Endodermal cell (in vitro differentiated cells): ENCODE measurements at regions not wholly inside any gene's neighbourhood (a gene's known extent, or its start where the extent isn't known, plus 50 kb on each side); places are given as distances from the start of the nearest gene placed in this dataset.

Source experiments
- DNase-seq: peaks from one replicate; pipeline ENCODE4 v3.0.0-alpha.2; 2017
- H3K27ac ChIP-seq: 2 replicates; pipeline ENCODE4 v1.5.1; 2013; ENCODE audit warnings: mild to moderate bottlenecking, low read depth, low read length, moderate library complexity
- H3K27me3 ChIP-seq: 2 replicates; pipeline ENCODE4 v1.6.1; 2013; ENCODE audit warnings: mild to moderate bottlenecking, low read length, moderate library complexity; ENCODE audit not compliant: insufficient read depth, control insufficient read depth, poor library complexity, severe bottlenecking
- H3K36me3 ChIP-seq: 2 replicates; pipeline ENCODE4 v1.7.0; 2013; ENCODE audit warnings: mild to moderate bottlenecking, low read length, moderate library complexity; ENCODE audit not compliant: control insufficient read depth, insufficient read depth
- H3K4me1 ChIP-seq: one replicate; pipeline ENCODE4 v1.7.0; 2013; ENCODE audit warnings: low read length; ENCODE audit not compliant: control insufficient read depth, insufficient read depth
- H3K4me3 ChIP-seq: 2 replicates; pipeline ENCODE4 v1.5.1; 2013; ENCODE audit warnings: mild to moderate bottlenecking, low read length, moderate library complexity
- H3K9ac ChIP-seq: 2 replicates; pipeline ENCODE4 v1.6.1; 2013; ENCODE audit warnings: mild to moderate bottlenecking, low read length, moderate library complexity; ENCODE audit not compliant: poor library complexity, severe bottlenecking; ENCODE audit errors: extremely low read depth
- H3K9me3 ChIP-seq: 2 replicates; pipeline ENCODE4 v1.6.1; 2013; ENCODE audit warnings: mild to moderate bottlenecking, low read length, moderate library complexity; ENCODE audit not compliant: control insufficient read depth
- H3K27ac Mint-ChIP-seq: 2 replicates; pipeline ENCODE4 v1.8.0; 2020; ENCODE audit warnings: mixed read lengths
- H3K27me3 Mint-ChIP-seq: 2 replicates; pipeline ENCODE4 v1.8.0; 2021; ENCODE audit warnings: mild to moderate bottlenecking, mixed read lengths; ENCODE audit not compliant: insufficient read depth
- H3K36me3 Mint-ChIP-seq: 2 replicates; pipeline ENCODE4 v1.8.0; 2020; ENCODE audit warnings: low read depth, mixed read lengths
- H3K4me1 Mint-ChIP-seq: 2 replicates; pipeline ENCODE4 v1.8.0; 2020; ENCODE audit warnings: mixed read lengths
- H3K4me3 Mint-ChIP-seq: 2 replicates; pipeline ENCODE4 v1.8.0; 2020; ENCODE audit warnings: mild to moderate bottlenecking, moderate library complexity, mixed read lengths
- H3K9me3 Mint-ChIP-seq: 2 replicates; pipeline ENCODE4 v1.8.0; 2020; ENCODE audit warnings: mild to moderate bottlenecking, mixed read lengths
- CTCF ChIP-seq: fragments of 200-600 bp; sonication (generic); conservative IDR thresholded peaks from 2 replicates; pipeline ENCODE4 v1.5.0; 2021; ENCODE audit warnings: antibody characterized with exemption, mild to moderate bottlenecking
- WGBS, 2 experiments: methylation state at CpG; one replicate each; pipeline versions ENCODE4 v1.1.5 to v1.1.7; 2013; ENCODE audit warnings: missing lambda C conversion rate in 2 of 2, mixed read lengths in 1 of 2; ENCODE audit not compliant: insufficient coverage in 1 of 2, insufficient read length in 1 of 2; 5-methylcytosine and 5-hydroxymethylcytosine counted together

- peaks cover 8% of the 10 kb centered on the region for H3K4me1 Mint-ChIP-seq
- no peaks in the 10 kb centered on the region for H3K9me3 Mint-ChIP-seq
These were observed 596.9 kb upstream of the ARPP21 start for GRCh38 chr3:35042210-35042991.

GRCh38 chr3:35043040-35043439, 596.3 kb upstream of the ARPP21 start:
- no peak for DNase-seq
- Histone ChIP-seq H3K9ac (no peak overlapping the region), H3K27me3 (no peaks in the 10 kb centered on the region), H3K36me3 (no peaks in the 10 kb centered on the region), H3K9me3 (no peaks in the 10 kb centered on the region), H3K4me1 (no peaks in the 10 kb centered on the region), H3K4me3 (no peak overlapping the region), H3K27ac (no peak overlapping the region)
- no peak overlapping the region for H3K4me3 Mint-ChIP-seq
- no peaks in the 10 kb centered on the region for H3K9me3 Mint-ChIP-seq
- 95% methylated on average over 2 of the region's 2 CpGs; no CpG with 5 or more reads in 1 of the 2 experiments for WGBS, 2 experiments
- H3K36me3 Mint-ChIP-seq, result no peaks in the 10 kb centered on the region
- H3K27ac Mint-ChIP-seq, result no peak overlapping the region
- TF ChIP-seq CTCF, result no peak
- no peaks in the 10 kb centered on the region for H3K27me3 Mint-ChIP-seq
- peaks cover 8% of the 10 kb centered on the region for H3K4me1 Mint-ChIP-seq

More at GRCh38 chr3:35042210-35042991, 596.9 kb upstream of the ARPP21 start:
- DNase-seq, result no peak
- no peak for TF ChIP-seq CTCF
- 94 to 100% methylated on average over 1 to 2 of the region's 2 CpGs for WGBS, 2 experiments
- Mint-ChIP-seq H3K36me3 (no peaks in the 10 kb centered on the region), H3K27ac (no peak overlapping the region), H3K27me3 (no peaks in the 10 kb centered on the region), H3K4me3 (no peak overlapping the region)
- Histone ChIP-seq H3K9ac (no peak overlapping the region), H3K9me3 (no peaks in the 10 kb centered on the region), H3K27ac (no peak overlapping the region), H3K4me3 (no peak overlapping the region), H3K27me3 (no peaks in the 10 kb centered on the region), H3K4me1 (no peaks in the 10 kb centered on the region), H3K36me3 (no peaks in the 10 kb centered on the region)

GRCh38 chr3:35044190-35044589, 595.1 kb upstream of the ARPP21 start:
- DNase-seq, result no peak
- Histone ChIP-seq H3K36me3 (no peaks in the 10 kb centered on the region), H3K4me3 (no peak overlapping the region), H3K4me1 (no peaks in the 10 kb centered on the region), H3K27ac (no peak overlapping the region), H3K27me3 (no peaks in the 10 kb centered on the region), H3K9me3 (no peaks in the 10 kb centered on the region), H3K9ac (no peak overlapping the region)
- no peak for TF ChIP-seq CTCF
- Mint-ChIP-seq H3K27ac (no peak overlapping the region), H3K27me3 (no peaks in the 10 kb centered on the region), H3K36me3 (no peaks in the 10 kb centered on the region), H3K4me3 (no peak overlapping the region), H3K4me1 (peaks cover 2% of the 10 kb centered on the region), H3K9me3 (no peaks in the 10 kb centered on the region)
- WGBS, 2 experiments, result 91% methylated on average over 1 of the region's 1 CpG; no CpG with 5 or more reads in 1 of the 2 experiments
